Activated T-helper 1 cell treated with anti-CD3 and anti-CD28 coated beads, Interleukin-12 subunit alpha, Interleukin-12 subunit beta, Interleukin-2, Interleukin-4 antibody, amounts not matched to agents 30 ng/mL and 10 ng/mL and 1 ng/mL, durations not matched to agents 14 hours and 24 hours and 36 hours (primary cell): ENCODE measurements at regions not wholly inside any gene's neighbourhood (a gene's known extent, or its start where the extent isn't known, plus 50 kb on each side); places are given as distances from the start of the nearest gene placed in this dataset.

Experiments
- DNase-seq: peaks from one replicate; pipeline ENCODE4 v3.0.0; 2021; ENCODE audit warnings: low spot score
- H3K27ac Mint-ChIP-seq: one replicate; pipeline ENCODE4 v1.8.0; 2021; ENCODE audit warnings: mild to moderate bottlenecking, mixed read lengths
- H3K27me3 Mint-ChIP-seq: one replicate; pipeline ENCODE4 v1.8.0; 2022; ENCODE audit warnings: mild to moderate bottlenecking, moderate library complexity, mixed read lengths; ENCODE audit not compliant: insufficient read depth
- H3K36me3 Mint-ChIP-seq: one replicate; pipeline ENCODE4 v1.8.0; 2021; ENCODE audit warnings: low read depth, mixed read lengths
- H3K4me1 Mint-ChIP-seq: one replicate; pipeline ENCODE4 v1.8.0; 2021; ENCODE audit warnings: low read depth, mixed read lengths
- H3K4me3 Mint-ChIP-seq: one replicate; pipeline ENCODE4 v1.8.0; 2021; ENCODE audit warnings: mild to moderate bottlenecking, moderate library complexity, mixed read lengths
- H3K9me3 Mint-ChIP-seq: one replicate; pipeline ENCODE4 v1.8.0; 2021; ENCODE audit warnings: mixed read lengths
- intact Hi-C: fragments of 100-400 bp; cut with micrococcal nuclease; formaldehyde crosslinking; loops from one replicate; pipeline ENCODE4 v1.15.1; 2024

GRCh38 chr18:70641156-70641775 lies 352.4 kb downstream of the SOCS6 start:
- Mint-ChIP-seq H3K9me3 (no peaks in the 10 kb centered on the region), H3K4me1 (no peaks in the 10 kb centered on the region), H3K36me3 (no peaks in the 10 kb centered on the region), H3K4me3 (no peak overlapping the region), H3K27ac (no peak overlapping the region), H3K27me3 (no peaks in the 10 kb centered on the region)
- intact Hi-C loops = no loop called here
- DNase-seq = no peak

- H3K4me1 Mint-ChIP-seq = no peaks in the 10 kb centered on the region
Measured at GRCh38 chr18:70640336-70640887, 351.6 kb downstream of the SOCS6 start.

DNA sequence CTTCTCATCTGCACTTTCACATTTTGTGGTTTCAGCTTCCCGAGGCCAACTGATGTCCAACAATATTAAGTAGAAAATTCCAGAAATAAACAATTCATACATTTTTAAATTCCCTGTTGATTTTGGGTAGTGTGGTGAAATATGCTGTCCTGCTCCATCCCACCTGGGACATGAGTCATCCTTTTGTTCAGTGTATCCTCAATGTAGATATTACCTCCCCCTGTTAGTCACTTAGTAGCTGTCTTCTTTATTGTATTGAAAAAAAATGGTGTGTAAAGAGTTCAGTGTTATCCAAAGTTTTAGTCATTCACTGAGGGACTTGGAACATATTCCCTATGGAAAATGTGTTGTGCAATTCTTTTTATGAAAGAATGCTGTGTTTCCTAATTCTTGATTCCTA lies 348.1 kb downstream of the SOCS6 start:
- Mint-ChIP-seq H3K36me3 (no peaks in the 10 kb centered on the region), H3K4me1 (no peaks in the 10 kb centered on the region), H3K27me3 (no peaks in the 10 kb centered on the region), H3K27ac (no peak overlapping the region), H3K9me3 (no peaks in the 10 kb centered on the region), H3K4me3 (no peak overlapping the region)
- no peak for DNase-seq
- intact Hi-C loops = no loop called here

More at GRCh38 chr18:70640336-70640887, 351.6 kb downstream of the SOCS6 start:
- H3K27me3 Mint-ChIP-seq = no peaks in the 10 kb centered on the region
- no peak overlapping the region for H3K4me3 Mint-ChIP-seq
- intact Hi-C loops = no loop called here
- H3K9me3 Mint-ChIP-seq = no peaks in the 10 kb centered on the region
- no peaks in the 10 kb centered on the region for H3K36me3 Mint-ChIP-seq
- no peak for DNase-seq
- no peak overlapping the region for H3K27ac Mint-ChIP-seq

GRCh38 chr18:70634576-70635147 lies 345.8 kb downstream of the SOCS6 start:
- H3K4me3 Mint-ChIP-seq = no peak overlapping the region
- no peaks in the 10 kb centered on the region for H3K9me3 Mint-ChIP-seq
- H3K4me1 Mint-ChIP-seq = no peaks in the 10 kb centered on the region
- intact Hi-C loops = no loop called here
- DNase-seq = no peak
- no peak overlapping the region for H3K27ac Mint-ChIP-seq
- H3K27me3 Mint-ChIP-seq = no peaks in the 10 kb centered on the region
- no peaks in the 10 kb centered on the region for H3K36me3 Mint-ChIP-seq

GRCh38 chr18:70627182-70627802 lies 338.4 kb downstream of the SOCS6 start:
- peaks cover 3% of the 10 kb centered on the region for H3K9me3 Mint-ChIP-seq
- H3K4me3 Mint-ChIP-seq = no peak overlapping the region
- no peaks in the 10 kb centered on the region for H3K36me3 Mint-ChIP-seq
- H3K4me1 Mint-ChIP-seq = peaks cover 8% of the 10 kb centered on the region
- intact Hi-C loops = no loop called here
- H3K27me3 Mint-ChIP-seq = no peaks in the 10 kb centered on the region
- no peak for DNase-seq
- no peak overlapping the region for H3K27ac Mint-ChIP-seq

- Mint-ChIP-seq H3K27ac (no peak overlapping the region), H3K27me3 (no peaks in the 10 kb centered on the region), H3K4me3 (no peak overlapping the region), H3K4me1 (peaks cover 22% of the 10 kb centered on the region), H3K36me3 (no peaks in the 10 kb centered on the region), H3K9me3 (no peaks in the 10 kb centered on the region)
- intact Hi-C loops = no loop called here
- no peak for DNase-seq
Measured at GRCh38 chr18:70622622-70623419, 334.0 kb downstream of the SOCS6 start.

GRCh38 chr18:70621710-70622109 lies 332.9 kb downstream of the SOCS6 start:
- Mint-ChIP-seq H3K27me3 (no peaks in the 10 kb centered on the region), H3K4me1 (peaks cover 22% of the 10 kb centered on the region), H3K36me3 (no peaks in the 10 kb centered on the region), H3K9me3 (no peaks in the 10 kb centered on the region), H3K27ac (peak overlapping the region; percentile 19), H3K4me3 (peak overlapping the region; percentile 44)
- intact Hi-C loops = no loop called here
- DNase-seq = no peak

- H3K4me1 Mint-ChIP-seq = peaks cover 22% of the 10 kb centered on the region
- no peak overlapping the region for H3K4me3 Mint-ChIP-seq
- no peaks in the 10 kb centered on the region for H3K27me3 Mint-ChIP-seq
- no peak for DNase-seq
- no peaks in the 10 kb centered on the region for H3K9me3 Mint-ChIP-seq
- H3K36me3 Mint-ChIP-seq = no peaks in the 10 kb centered on the region
- intact Hi-C loops = no loop called here
- no peak overlapping the region for H3K27ac Mint-ChIP-seq
Measured at GRCh38 chr18:70620837-70621612, 332.2 kb downstream of the SOCS6 start.

DNA sequence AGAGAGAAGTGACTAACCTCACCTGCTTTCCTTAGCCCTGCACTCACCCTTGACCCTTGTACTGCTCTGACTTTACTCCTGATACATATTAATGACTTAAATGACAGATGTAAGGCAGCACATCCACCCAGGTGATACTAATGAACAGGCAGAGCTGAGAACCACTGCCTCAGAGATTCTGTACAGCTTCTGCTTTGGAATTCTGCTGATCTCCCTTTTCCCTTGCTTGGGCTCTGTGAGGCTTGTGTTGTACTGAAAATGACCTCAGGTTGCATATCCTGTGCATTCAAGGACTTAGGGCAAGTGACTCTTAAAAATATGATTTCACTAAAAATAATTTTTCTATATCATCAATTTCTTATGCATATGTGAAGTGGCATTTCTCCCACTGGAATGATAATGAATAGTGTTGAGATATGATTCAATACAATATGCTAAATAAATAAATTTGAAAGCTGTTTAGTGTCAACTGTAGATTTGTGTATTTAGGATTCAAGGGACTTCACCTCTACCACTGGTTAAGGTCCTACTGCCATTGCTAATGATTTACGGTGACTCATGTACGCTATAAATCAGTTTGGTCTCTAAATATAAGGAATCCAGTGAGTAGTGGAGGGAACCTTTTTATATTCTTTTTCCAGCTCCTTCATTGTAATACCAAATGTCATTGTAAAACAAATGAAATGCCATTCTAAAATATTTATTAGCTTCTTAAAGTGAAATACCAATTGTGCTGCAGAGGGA lies 328.3 kb downstream of the SOCS6 start:
- no peak for DNase-seq
- no peaks in the 10 kb centered on the region for H3K36me3 Mint-ChIP-seq
- no peaks in the 10 kb centered on the region for H3K9me3 Mint-ChIP-seq
- intact Hi-C loops = no loop called here
- no peak overlapping the region for H3K27ac Mint-ChIP-seq
- H3K4me3 Mint-ChIP-seq = no peak overlapping the region
- no peaks in the 10 kb centered on the region for H3K27me3 Mint-ChIP-seq
- H3K4me1 Mint-ChIP-seq = peaks cover 15% of the 10 kb centered on the region

GRCh38 chr18:70600225-70600925 lies 311.5 kb downstream of the SOCS6 start:
- intact Hi-C loops = no loop called here
- H3K4me3 Mint-ChIP-seq = no peak overlapping the region
- no peaks in the 10 kb centered on the region for H3K27me3 Mint-ChIP-seq
- DNase-seq = no peak
- no peak overlapping the region for H3K27ac Mint-ChIP-seq
- H3K9me3 Mint-ChIP-seq = no peaks in the 10 kb centered on the region
- H3K4me1 Mint-ChIP-seq = no peaks in the 10 kb centered on the region
- H3K36me3 Mint-ChIP-seq = no peaks in the 10 kb centered on the region

- intact Hi-C loops = loop anchor here (10.0 kb wide), 1 partner anchor 1186 kb away; no protein-coding TSS in a partner anchor
- no peak for DNase-seq
- H3K4me1 Mint-ChIP-seq = no peaks in the 10 kb centered on the region
- H3K27ac Mint-ChIP-seq = no peak overlapping the region
- H3K4me3 Mint-ChIP-seq = no peak overlapping the region
- no peaks in the 10 kb centered on the region for H3K36me3 Mint-ChIP-seq
- no peaks in the 10 kb centered on the region for H3K9me3 Mint-ChIP-seq
- no peaks in the 10 kb centered on the region for H3K27me3 Mint-ChIP-seq
Measured at GRCh38 chr18:70598406-70598805, 309.6 kb downstream of the SOCS6 start.
